IMR-90 (cell line): ENCODE measurements at regions not wholly inside any gene's neighbourhood (a gene's known extent, or its start where the extent isn't known, plus 50 kb on each side); places are given as distances from the start of the nearest gene placed in this dataset.

Experiments used
- ATAC-seq: fragments of 200-7000 bp; cut with Tn5 transposase; 2 replicates; pipeline ENCODE4 v1.9.1; 2020; ENCODE audit warnings: low read depth, mild to moderate bottlenecking, moderate library complexity
- BruUV-seq: library from RNA; stranded (reverse); fragments of 400-500 nt; replicated peaks from 2 replicates; lab custom pipeline; 2021; lab: Mats Ljungman, UMichigan
- CTCF ChIA-PET: fragments of 300-600 bp; formaldehyde crosslinking; extraction: SDS; loops from one replicate; lab custom pipeline; 2021; ENCODE audit warnings: antibody characterized with exemption; lab: Yijun Ruan, JAX
- POLR2A ChIA-PET: fragments of 300-600 bp; sonication (Branson Sonifier 250); formaldehyde crosslinking; loops from one replicate; lab custom pipeline; 2022; ENCODE audit warnings: antibody characterized with exemption; ENCODE audit not compliant: unreplicated experiment; lab: Charles Lee
- DNase-seq: peaks from one replicate; pipeline ENCODE4 v3.0.0; 2013
- H2AFZ ChIP-seq: replicated peaks from 2 replicates; pipeline ENCODE3; 2013; ENCODE audit warnings: low read length, mild to moderate bottlenecking; ENCODE audit not compliant: poor library complexity
- H2AK5ac ChIP-seq: 2 replicates; pipeline ENCODE4 v1.6.1; 2013; ENCODE audit warnings: low read depth, low read length, inconsistent platforms
- H2AK9ac ChIP-seq: replicated peaks from 2 replicates; pipeline ENCODE3; 2013; ENCODE audit warnings: mild to moderate bottlenecking, low read depth, low read length, moderate library complexity; ENCODE audit not compliant: poor library complexity
- H2BK120ac ChIP-seq: 2 replicates; pipeline ENCODE4 v1.6.1; 2013; ENCODE audit warnings: low read depth, low read length, inconsistent platforms
- H2BK15ac ChIP-seq: 3 replicates; pipeline ENCODE4 v1.6.1; 2013; ENCODE audit warnings: low read depth, low read length, inconsistent platforms
- H2BK20ac ChIP-seq: 2 replicates; pipeline ENCODE4 v1.6.1; 2013; ENCODE audit warnings: low read depth, mild to moderate bottlenecking, inconsistent platforms, low read length, moderate library complexity
- H2BK5ac ChIP-seq: 2 replicates; pipeline ENCODE4 v1.6.1; 2013; ENCODE audit warnings: mild to moderate bottlenecking, low read depth, low read length, inconsistent platforms; ENCODE audit not compliant: poor library complexity, severe bottlenecking
- H3K14ac ChIP-seq: replicated peaks from 2 replicates; pipeline ENCODE4 v1.6.1; 2013; ENCODE audit warnings: low read depth, low read length, inconsistent platforms
- H3K18ac ChIP-seq: 2 replicates; pipeline ENCODE4 v1.6.1; 2013; ENCODE audit warnings: low read depth, low read length, control low read depth
- H3K23ac ChIP-seq: 2 replicates; pipeline ENCODE4 v1.6.1; 2013; ENCODE audit warnings: low read depth, low read length, inconsistent platforms
- H3K27ac ChIP-seq: 2 replicates; pipeline ENCODE4 v1.5.1; 2013; ENCODE audit warnings: mild to moderate bottlenecking, control low read depth, low read length; ENCODE audit not compliant: insufficient read depth
- H3K27me3 ChIP-seq: 2 replicates; pipeline ENCODE4 v1.6.1; 2013; ENCODE audit warnings: low read length; ENCODE audit not compliant: control insufficient read depth, insufficient read depth
- H3K36me3 ChIP-seq: 2 replicates; pipeline ENCODE4 v1.6.1; 2013; ENCODE audit warnings: low read length, mixed read lengths; ENCODE audit not compliant: control insufficient read depth, insufficient read depth
- H3K4ac ChIP-seq: 2 replicates; pipeline ENCODE4 v1.6.1; 2013; ENCODE audit warnings: low read depth, low read length, inconsistent platforms
- H3K4me1 ChIP-seq: 2 replicates; pipeline ENCODE4 v1.6.1; 2013; ENCODE audit warnings: low read length, mixed read lengths; ENCODE audit not compliant: control insufficient read depth, insufficient read depth
- H3K4me2 ChIP-seq: 2 replicates; pipeline ENCODE4 v1.6.1; 2013; ENCODE audit warnings: low read depth, mild to moderate bottlenecking, control low read depth, low read length, moderate library complexity
- H3K4me3 ChIP-seq: 2 replicates; pipeline ENCODE4 v1.5.1; 2013; ENCODE audit warnings: low read depth, mild to moderate bottlenecking, control low read depth, low read length, moderate library complexity; ENCODE audit not compliant: insufficient read depth
- H3K56ac ChIP-seq: 2 replicates; pipeline ENCODE4 v1.6.1; 2013; ENCODE audit warnings: low read length, inconsistent platforms; ENCODE audit not compliant: insufficient read depth; ENCODE audit errors: extremely low read depth
- H3K79me1 ChIP-seq, 2 experiments: 2 replicates each; pipeline ENCODE4 v1.6.1; 2013; ENCODE audit warnings: low read length in 2 of 2, inconsistent platforms in 1 of 2, low read depth in 1 of 2
- H3K9ac ChIP-seq: 2 replicates; pipeline ENCODE4 v1.6.1; 2013; ENCODE audit warnings: low read depth, low read length, control low read depth
- H3K9me1 ChIP-seq: 2 replicates; pipeline ENCODE4 v1.6.1; 2013; ENCODE audit warnings: low read length, inconsistent platforms; ENCODE audit not compliant: insufficient read depth
- H3K9me3 ChIP-seq: 2 replicates; pipeline ENCODE4 v1.6.1; 2013; ENCODE audit warnings: low read length; ENCODE audit not compliant: control insufficient read depth, insufficient read depth
- H4K20me1 ChIP-seq: 2 replicates; pipeline ENCODE4 v1.6.1; 2013; ENCODE audit warnings: low read length, inconsistent platforms; ENCODE audit not compliant: insufficient read depth
- H4K5ac ChIP-seq: 2 replicates; pipeline ENCODE4 v1.6.1; 2013; ENCODE audit warnings: mild to moderate bottlenecking, low read depth, low read length, control low read depth
- H4K8ac ChIP-seq, 2 experiments: 2 replicates each; pipeline ENCODE4 v1.6.1; 2013; ENCODE audit warnings: low read depth in 2 of 2, low read length in 2 of 2, control low read depth in 1 of 2, inconsistent platforms in 1 of 2
- H4K91ac ChIP-seq: 2 replicates; pipeline ENCODE4 v1.6.1; 2013; ENCODE audit warnings: low read depth, low read length, inconsistent platforms; ENCODE audit not compliant: insufficient read depth
- BHLHE40 ChIP-seq: fragments of 150-350 bp; IDR thresholded peaks from 2 replicates; pipeline ENCODE4 v1.6.1; 2016; ENCODE audit warnings: mild to moderate bottlenecking, low read depth, low read length
- CEBPB ChIP-seq: IDR thresholded peaks from 2 replicates; pipeline ENCODE4 v1.6.1; 2012; ENCODE audit warnings: low read depth, low read length, improper control_type of control experiment
- CHD1 ChIP-seq: IDR thresholded peaks from 2 replicates; pipeline ENCODE4 v1.6.1; 2012; ENCODE audit warnings: low read depth, low read length, improper control_type of control experiment
- FOS ChIP-seq: fragments of 150-350 bp; IDR thresholded peaks from 2 replicates; pipeline ENCODE4 v1.6.1; 2016; ENCODE audit warnings: low read depth, low read length
- MAFK ChIP-seq: IDR thresholded peaks from 2 replicates; pipeline ENCODE4 v1.6.1; 2012; ENCODE audit warnings: low read depth, low read length, improper control_type of control experiment
- MAZ ChIP-seq: IDR thresholded peaks from 2 replicates; pipeline ENCODE4 v1.6.1; 2012; ENCODE audit warnings: low read depth, mild to moderate bottlenecking, low read length, improper control_type of control experiment, moderate library complexity, borderline replicate concordance
- POLR2A ChIP-seq: IDR thresholded peaks from 2 replicates; pipeline ENCODE4 v1.6.1; 2012; ENCODE audit warnings: mild to moderate bottlenecking, low read depth, low read length
- RAD21 ChIP-seq: IDR thresholded peaks from 2 replicates; pipeline ENCODE4 v1.6.1; 2012; ENCODE audit warnings: low read length, improper control_type of control experiment
- RCOR1 ChIP-seq: IDR thresholded peaks from 2 replicates; pipeline ENCODE4 v1.6.1; 2012; ENCODE audit warnings: mild to moderate bottlenecking, low read length, improper control_type of control experiment; ENCODE audit not compliant: insufficient replicate concordance
- RFX5 ChIP-seq: IDR thresholded peaks from 2 replicates; pipeline ENCODE4 v1.8.0; 2012; ENCODE audit warnings: low read depth, mild to moderate bottlenecking, low read length, moderate library complexity
- WGBS, 2 experiments: methylation state at CpG; one replicate each; pipeline versions ENCODE4 v1.1.5 to v1.1.7; 2013; ENCODE audit warnings: missing lambda C conversion rate in 2 of 2; ENCODE audit not compliant: insufficient read length in 1 of 2; ENCODE audit errors: extremely low coverage in 2 of 2; 5-methylcytosine and 5-hydroxymethylcytosine counted together
- dilution Hi-C: fragments of 300-500 bp; cut with HindIII; formaldehyde crosslinking; loops from one replicate; pipeline ENCODE4 v1.14.3; 2018; ENCODE audit warnings: low sequenced_read_pairs; ENCODE audit not compliant: unreplicated experiment
- in situ Hi-C: fragments of 300-500 bp; cut with MboI; formaldehyde crosslinking; loops from 3 replicates; pipeline ENCODE4 v1.14.3; 2019; ENCODE audit warnings: low sequenced_read_pairs, inconsistent platforms, mixed read lengths
- intact Hi-C: fragments of 100-400 bp; cut with micrococcal nuclease; formaldehyde crosslinking; loops from 2 replicates; pipeline ENCODE4 v1.10.0; 2022
- TF ChIP-seq, protein P1 (sequence below): fragments of 150-350 bp; IDR thresholded peaks from 2 replicates; pipeline ENCODE4 v1.6.1; 2016; ENCODE audit warnings: low read depth, mild to moderate bottlenecking, low read length, moderate library complexity, borderline replicate concordance

DNA sequence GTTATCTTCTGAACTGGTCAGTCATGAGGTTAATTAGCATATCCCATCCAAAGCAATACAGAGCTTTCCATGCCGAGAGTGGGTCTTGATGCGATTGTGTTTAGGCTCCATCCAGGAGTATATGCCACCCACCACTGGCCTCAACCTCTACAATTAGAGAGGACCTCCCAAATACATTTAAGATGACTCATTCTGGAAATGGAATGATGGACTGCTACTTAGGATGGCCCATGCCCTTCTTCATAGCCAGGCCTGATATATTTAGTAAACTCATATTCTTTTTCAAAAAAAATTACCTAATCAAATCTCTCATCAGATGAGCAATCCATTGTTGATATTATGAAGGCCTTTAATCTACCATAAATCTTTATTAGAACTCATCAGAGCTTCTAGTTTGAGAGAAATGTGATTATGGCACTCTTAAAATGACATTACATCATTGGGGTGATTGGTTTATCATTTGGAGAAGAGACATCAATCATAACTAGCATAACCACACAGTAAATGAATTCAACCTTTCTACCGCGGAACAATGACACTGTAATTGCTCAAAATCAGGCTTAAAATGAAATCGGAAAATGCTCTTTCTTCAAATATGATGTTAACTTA lies 414.2 kb upstream of the WWC1 start:
- dilution Hi-C loops (no loop called here), in situ Hi-C loops (no loop called here), intact Hi-C loops (no loop called here)
- ATAC-seq (no peak), DNase-seq (no peak)
- Histone ChIP-seq H3K4me2 (no peak overlapping the region), H3K9me3 (no peaks in the 10 kb centered on the region; the same call in 1 of the 2 replicates), H2BK20ac (no peak overlapping the region), H2AK9ac (no peak overlapping the region), H3K4me3 (no peak overlapping the region), H2BK5ac (no peak overlapping the region), H3K56ac (no peak overlapping the region), H2BK15ac (no peak overlapping the region), H4K20me1 (no peaks in the 10 kb centered on the region), H3K4me1 (no peaks in the 10 kb centered on the region), H3K4ac (no peak overlapping the region), H4K5ac (no peak overlapping the region), H3K14ac (no peak overlapping the region), H3K9me1 (no peaks in the 10 kb centered on the region), H4K91ac (no peak overlapping the region), H3K27ac (no peak overlapping the region), H3K36me3 (no peaks in the 10 kb centered on the region), H3K79me1 (no peaks in the 10 kb centered on the region), H2AK5ac (no peak overlapping the region), H3K27me3 (no peaks in the 10 kb centered on the region), H2BK120ac (no peak overlapping the region), H3K23ac (no peak overlapping the region), H2AFZ (no peak overlapping the region), H4K8ac (no peak overlapping the region), H3K9ac (no peak overlapping the region), H3K18ac (no peak overlapping the region)
- no peak for TF ChIP-seq CEBPB
- no peak for TF ChIP-seq MAFK
- TF ChIP-seq CHD1 = no peak
- no peak for TF ChIP-seq RAD21
- no peak for TF ChIP-seq RCOR1
- TF ChIP-seq FOS = no peak
- no peak for TF ChIP-seq MAZ
- no peak for TF ChIP-seq POLR2A
- TF ChIP-seq RFX5 = no peak
- no peak for TF ChIP-seq BHLHE40
- TF ChIP-seq, protein P1, sequence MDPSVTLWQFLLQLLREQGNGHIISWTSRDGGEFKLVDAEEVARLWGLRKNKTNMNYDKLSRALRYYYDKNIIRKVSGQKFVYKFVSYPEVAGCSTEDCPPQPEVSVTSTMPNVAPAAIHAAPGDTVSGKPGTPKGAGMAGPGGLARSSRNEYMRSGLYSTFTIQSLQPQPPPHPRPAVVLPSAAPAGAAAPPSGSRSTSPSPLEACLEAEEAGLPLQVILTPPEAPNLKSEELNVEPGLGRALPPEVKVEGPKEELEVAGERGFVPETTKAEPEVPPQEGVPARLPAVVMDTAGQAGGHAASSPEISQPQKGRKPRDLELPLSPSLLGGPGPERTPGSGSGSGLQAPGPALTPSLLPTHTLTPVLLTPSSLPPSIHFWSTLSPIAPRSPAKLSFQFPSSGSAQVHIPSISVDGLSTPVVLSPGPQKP = no peak
- CTCF ChIA-PET = no interaction called here
- POLR2A ChIA-PET = no interaction called here
- no TSS peak for BruUV-seq
- no CpG with 5 or more reads among the region's 5 CpGs for WGBS, 2 experiments
